ENCODE measurements at regions not wholly inside any gene's neighbourhood (a gene's known extent, or its start where the extent isn't known, plus 50 kb on each side); places are given as distances from the start of the nearest gene placed in this dataset.

- no peaks in the 10 kb centered on the region for H3K27me3 ChIP-seq
- H3K36me3 ChIP-seq: no peaks in the 10 kb centered on the region
- intact Hi-C loops (cut with DNase I): no loop called here
- no peak overlapping the region for H3K4me3 ChIP-seq
- H3K4me1 ChIP-seq: no peaks in the 10 kb centered on the region
- no peak for TF ChIP-seq CTCF (IDR thresholded peaks at IDR 0.05)
- no peaks in the 10 kb centered on the region for H3K9me3 ChIP-seq
- H3K27ac ChIP-seq: no peak overlapping the region
- 78 to 82% methylated on average over 3 of the region's 3 CpGs for WGBS, 2 donors
- DNase-seq (no peak), ATAC-seq (no peak)
These were observed 273.1 kb upstream of the FOXG1 start for GRCh38 chr14:28493516-28493915.

- no peaks in the 10 kb centered on the region for H3K4me1 ChIP-seq
- no peaks in the 10 kb centered on the region for H3K36me3 ChIP-seq
- no peaks in the 10 kb centered on the region for H3K27me3 ChIP-seq
- 54 to 56% methylated on average over 2 of the region's 2 CpGs for WGBS, 2 donors
- H3K27ac ChIP-seq: no peak overlapping the region
- DNase-seq: no peak
- no peak for ATAC-seq
- intact Hi-C loops (cut with DNase I): no loop called here
- peaks cover 0 to 4% (median 0%) of the 10 kb centered on the region in 11 donors for H3K9me3 ChIP-seq
- TF ChIP-seq CTCF (IDR thresholded peaks at IDR 0.05): no peak
- no peak overlapping the region for H3K4me3 ChIP-seq
These were observed 272.4 kb upstream of the FOXG1 start for GRCh38 chr14:28494196-28494595.

- intact Hi-C loops (cut with DNase I): no loop called here
- no peak for TF ChIP-seq CTCF (IDR thresholded peaks at IDR 0.05)
- H3K27ac ChIP-seq: no peak overlapping the region
- no peaks in the 10 kb centered on the region for H3K4me1 ChIP-seq
- H3K36me3 ChIP-seq: no peaks in the 10 kb centered on the region
- H3K9me3 ChIP-seq: peaks cover 0 to 11% (median 0%) of the 10 kb centered on the region in 11 donors
- no peak for DNase-seq
- no peak overlapping the region for H3K4me3 ChIP-seq
- ATAC-seq: no peak
- 64 to 83% methylated on average over 2 of the region's 2 CpGs for WGBS, 2 donors
- no peaks in the 10 kb centered on the region for H3K27me3 ChIP-seq
These were observed 270.2 kb upstream of the FOXG1 start for GRCh38 chr14:28496364-28496763.

- no peak overlapping the region for H3K27ac ChIP-seq
- H3K27me3 ChIP-seq: no peaks in the 10 kb centered on the region
- 83 to 85% methylated on average over 3 of the region's 3 CpGs for WGBS, 2 donors
- no peak overlapping the region for H3K4me3 ChIP-seq
- TF ChIP-seq CTCF (IDR thresholded peaks at IDR 0.05): no peak
- intact Hi-C loops (cut with DNase I): no loop called here
- H3K4me1 ChIP-seq: no peaks in the 10 kb centered on the region
- peaks cover 0 to 24% (median 3%) of the 10 kb centered on the region in 11 donors for H3K9me3 ChIP-seq
- H3K36me3 ChIP-seq: no peaks in the 10 kb centered on the region
- no peak for DNase-seq
- ATAC-seq: no peak
These were observed 264.1 kb upstream of the FOXG1 start for GRCh38 chr14:28502517-28502916.

GRCh38 chr14:28515571-28515970, 251.0 kb upstream of the FOXG1 start:
- no peak overlapping the region for H3K27ac ChIP-seq
- 60 to 67% methylated on average over 3 of the region's 3 CpGs for WGBS, 2 donors
- no peak overlapping the region for H3K4me3 ChIP-seq
- H3K4me1 ChIP-seq: no peaks in the 10 kb centered on the region
- no peak for DNase-seq
- ATAC-seq: no peak
- intact Hi-C loops (cut with DNase I): no loop called here
- H3K36me3 ChIP-seq: no peaks in the 10 kb centered on the region
- peaks cover 0 to 16% (median 0%) of the 10 kb centered on the region in 11 donors for H3K9me3 ChIP-seq
- H3K27me3 ChIP-seq: no peaks in the 10 kb centered on the region
- TF ChIP-seq CTCF (IDR thresholded peaks at IDR 0.05): no peak

Data from heart right ventricle (tissue), 16 donors.